Glutamatergic neuron (in vitro differentiated cells): ENCODE measurements at regions not wholly inside any gene's neighbourhood (a gene's known extent, or its start where the extent isn't known, plus 50 kb on each side); places are given as distances from the start of the nearest gene placed in this dataset.

ENCODE experiments used
- DNase-seq: peaks from one replicate; pipeline ENCODE4 v3.0.0; 2022
- H3K27ac Mint-ChIP-seq: one replicate; pipeline ENCODE4 v1.8.0; 2020; ENCODE audit warnings: mild to moderate bottlenecking, mixed read lengths, inconsistent platforms; ENCODE audit not compliant: unreplicated experiment
- H3K27me3 Mint-ChIP-seq: one replicate; pipeline ENCODE4 v1.8.0; 2020; ENCODE audit warnings: mild to moderate bottlenecking, moderate library complexity, mixed read lengths, inconsistent platforms; ENCODE audit not compliant: unreplicated experiment
- H3K36me3 Mint-ChIP-seq: one replicate; pipeline ENCODE4 v1.8.0; 2020; ENCODE audit warnings: mild to moderate bottlenecking, mixed read lengths, inconsistent platforms; ENCODE audit not compliant: unreplicated experiment
- H3K4me1 Mint-ChIP-seq: one replicate; pipeline ENCODE4 v1.8.0; 2020; ENCODE audit warnings: mild to moderate bottlenecking, low read depth, mixed read lengths, inconsistent platforms; ENCODE audit not compliant: unreplicated experiment
- H3K4me3 Mint-ChIP-seq: one replicate; pipeline ENCODE4 v1.8.0; 2020; ENCODE audit warnings: mild to moderate bottlenecking, mixed read lengths, inconsistent platforms; ENCODE audit not compliant: unreplicated experiment
- H3K9me3 Mint-ChIP-seq: one replicate; pipeline ENCODE4 v1.8.0; 2020; ENCODE audit warnings: mild to moderate bottlenecking, moderate library complexity, mixed read lengths, inconsistent platforms; ENCODE audit not compliant: unreplicated experiment
- CTCF ChIP-seq: fragments of 200-600 bp; sonication (generic); IDR thresholded peaks from one replicate; pipeline ENCODE4 v1.5.0; 2021; ENCODE audit not compliant: partially characterized antibody, unreplicated experiment

GRCh38 chr5:82640916-82641315 lies 362.8 kb upstream of the RPS23 start:
- no peak overlapping the region for H3K4me3 Mint-ChIP-seq
- H3K36me3 Mint-ChIP-seq = no peaks in the 10 kb centered on the region
- no peaks in the 10 kb centered on the region for H3K9me3 Mint-ChIP-seq
- TF ChIP-seq CTCF = no peak
- no peak for DNase-seq
- peaks cover 1% of the 10 kb centered on the region for H3K27me3 Mint-ChIP-seq
- no peak overlapping the region for H3K27ac Mint-ChIP-seq
- H3K4me1 Mint-ChIP-seq = peaks cover 5% of the 10 kb centered on the region

- DNase-seq = no peak
- no peak overlapping the region for H3K27ac Mint-ChIP-seq
- TF ChIP-seq CTCF = no peak
- H3K9me3 Mint-ChIP-seq = no peaks in the 10 kb centered on the region
- no peak overlapping the region for H3K4me3 Mint-ChIP-seq
- no peaks in the 10 kb centered on the region for H3K36me3 Mint-ChIP-seq
- H3K27me3 Mint-ChIP-seq = peaks cover 1% of the 10 kb centered on the region
- peaks cover 4% of the 10 kb centered on the region for H3K4me1 Mint-ChIP-seq
Observed at GRCh38 chr5:82639393-82640144, 361.4 kb upstream of the RPS23 start.

GRCh38 chr5:82636591-82636990 lies 358.4 kb upstream of the RPS23 start:
- no peaks in the 10 kb centered on the region for H3K36me3 Mint-ChIP-seq
- no peak for TF ChIP-seq CTCF
- H3K27ac Mint-ChIP-seq = no peak overlapping the region
- no peak for DNase-seq
- no peak overlapping the region for H3K4me3 Mint-ChIP-seq
- H3K4me1 Mint-ChIP-seq = peaks cover 3% of the 10 kb centered on the region
- no peaks in the 10 kb centered on the region for H3K9me3 Mint-ChIP-seq
- peaks cover 1% of the 10 kb centered on the region for H3K27me3 Mint-ChIP-seq

GRCh38 chr5:82635561-82636288 lies 357.6 kb upstream of the RPS23 start:
- H3K27ac Mint-ChIP-seq = no peak overlapping the region

More at GRCh38 chr5:82635561-82636288, 357.6 kb upstream of the RPS23 start:
- no peak for DNase-seq
- TF ChIP-seq CTCF = no peak
- H3K4me3 Mint-ChIP-seq = no peak overlapping the region
- no peaks in the 10 kb centered on the region for H3K36me3 Mint-ChIP-seq
- peaks cover 3% of the 10 kb centered on the region for H3K9me3 Mint-ChIP-seq
- H3K4me1 Mint-ChIP-seq = no peaks in the 10 kb centered on the region
- no peaks in the 10 kb centered on the region for H3K27me3 Mint-ChIP-seq
